Neural cell (in vitro differentiated cells): ENCODE measurements at regions not wholly inside any gene's neighbourhood (a gene's known extent, or its start where the extent isn't known, plus 50 kb on each side); places are given as distances from the start of the nearest gene placed in this dataset.

Experiments used
- H2AFZ ChIP-seq: fragments of 200-600, 300-800 bp; sonication (generic), shearing (Covaris generic); 2 replicates; pipeline ENCODE4 v1.6.0; 2014; ENCODE audit warnings: low read depth, mild to moderate bottlenecking, antibody characterized with exemption, low read length, moderate library complexity
- H3F3A ChIP-seq: fragments of 200-600 bp; shearing (Covaris generic); 2 replicates; pipeline ENCODE4 v1.6.1; 2016; ENCODE audit warnings: mild to moderate bottlenecking, moderate library complexity, mixed read lengths, antibody characterized with exemption, low read length; ENCODE audit not compliant: insufficient read depth, poor library complexity, severe bottlenecking
- H3K27ac ChIP-seq: fragments of 200-600, 300-800 bp; sonication (generic), shearing (Covaris generic); 2 replicates; pipeline ENCODE4 v1.5.1; 2014; ENCODE audit warnings: mild to moderate bottlenecking, low read length, moderate library complexity
- H3K27me3 ChIP-seq: fragments of 300-800, 200-600 bp; sonication (generic), shearing (Covaris generic); 2 replicates; pipeline ENCODE4 v1.6.0; 2014; ENCODE audit warnings: mild to moderate bottlenecking, low read depth, low read length, moderate library complexity; ENCODE audit not compliant: insufficient read depth
- H3K36me3 ChIP-seq: fragments of 300-800, 200-600 bp; sonication (generic), shearing (Covaris generic); 2 replicates; pipeline ENCODE4 v1.5.1; 2014; ENCODE audit warnings: mild to moderate bottlenecking, antibody characterized with exemption, low read length, moderate library complexity; ENCODE audit not compliant: insufficient read depth
- H3K4me2 ChIP-seq: fragments of 300-800, 200-600 bp; sonication (generic), shearing (Covaris generic); 2 replicates; pipeline ENCODE4 v1.6.0; 2014; ENCODE audit warnings: mild to moderate bottlenecking, low read length
- H3K4me3 ChIP-seq: fragments of 300-800, 200-600 bp; sonication (generic), shearing (Covaris generic); 2 replicates; pipeline ENCODE4 v1.5.1; 2014; ENCODE audit warnings: mild to moderate bottlenecking, low read length, moderate library complexity
- H3K79me2 ChIP-seq: fragments of 200-600 bp; shearing (Covaris generic); replicated peaks from 2 replicates; pipeline ENCODE4 v1.6.0; 2014; ENCODE audit warnings: mild to moderate bottlenecking, low read length, moderate library complexity; ENCODE audit not compliant: insufficient read depth
- H3K9ac ChIP-seq: fragments of 300-800, 200-600 bp; sonication (generic), shearing (Covaris generic); 2 replicates; pipeline ENCODE4 v1.6.1; 2016; ENCODE audit warnings: mild to moderate bottlenecking, low read length, mixed read lengths
- H3K9me2 ChIP-seq: fragments of 200-600 bp; shearing (Covaris generic); 2 replicates; pipeline ENCODE4 v1.6.1; 2016; ENCODE audit warnings: mild to moderate bottlenecking, low read length, mixed read lengths; ENCODE audit not compliant: insufficient read depth
- H3K9me3 ChIP-seq: fragments of 200-600, 300-800 bp; sonication (generic), shearing (Covaris generic); 2 replicates; pipeline ENCODE4 v1.6.1; 2016; ENCODE audit warnings: mild to moderate bottlenecking, mixed run types, low read length, moderate library complexity, mixed read lengths
- H4K20me1 ChIP-seq: fragments of 200-600 bp; shearing (Covaris generic); 2 replicates; pipeline ENCODE4 v1.6.1; 2016; ENCODE audit warnings: mild to moderate bottlenecking, mixed run types; ENCODE audit not compliant: insufficient read depth
- EP300 ChIP-seq: fragments of 450-650 bp; conservative IDR thresholded peaks from 2 replicates; pipeline ENCODE4 v1.6.1; 2014; ENCODE audit warnings: antibody characterized with exemption, mild to moderate bottlenecking, moderate library complexity; ENCODE audit not compliant: poor library complexity, severe bottlenecking
- EZH2 ChIP-seq: fragments of 200-600, 300-800 bp; shearing (Covaris generic), sonication (generic); IDR thresholded peaks from 2 replicates; pipeline ENCODE4 v1.6.1; 2014; ENCODE audit warnings: antibody characterized with exemption, low read length, borderline replicate concordance, mild to moderate bottlenecking; ENCODE audit not compliant: insufficient read depth, poor library complexity, severe bottlenecking
- MXI1 ChIP-seq: fragments of 450-650 bp; conservative IDR thresholded peaks from 2 replicates; pipeline ENCODE4 v1.6.1; 2014; ENCODE audit warnings: antibody characterized with exemption, mild to moderate bottlenecking; ENCODE audit not compliant: poor library complexity, severe bottlenecking
- POLR2AphosphoS5 ChIP-seq: IDR thresholded peaks from 2 replicates; pipeline ENCODE4 v1.6.1; 2012
- RAD21 ChIP-seq: fragments of 450-650 bp; conservative IDR thresholded peaks from 2 replicates; pipeline ENCODE4 v1.6.1; 2014; ENCODE audit warnings: antibody characterized with exemption, mild to moderate bottlenecking, moderate library complexity
- SMC3 ChIP-seq: fragments of 450-650 bp; conservative IDR thresholded peaks from 2 replicates; pipeline ENCODE4 v1.6.1; 2014; ENCODE audit warnings: antibody characterized with exemption, mild to moderate bottlenecking, moderate library complexity; ENCODE audit not compliant: poor library complexity
- TAF1 ChIP-seq: IDR thresholded peaks from 2 replicates; pipeline ENCODE4 v1.6.1; 2012; ENCODE audit warnings: low read depth
- TF ChIP-seq, protein P1 (sequence below): IDR thresholded peaks from 2 replicates; pipeline ENCODE4 v1.6.1; 2012; ENCODE audit warnings: borderline replicate concordance
- TF ChIP-seq, protein P2 (sequence below): fragments of 450-650 bp; IDR thresholded peaks from 2 replicates; pipeline ENCODE4 v1.5.1; 2014; ENCODE audit warnings: antibody characterized with exemption, mild to moderate bottlenecking, moderate library complexity; ENCODE audit not compliant: poor library complexity, severe bottlenecking

DNA sequence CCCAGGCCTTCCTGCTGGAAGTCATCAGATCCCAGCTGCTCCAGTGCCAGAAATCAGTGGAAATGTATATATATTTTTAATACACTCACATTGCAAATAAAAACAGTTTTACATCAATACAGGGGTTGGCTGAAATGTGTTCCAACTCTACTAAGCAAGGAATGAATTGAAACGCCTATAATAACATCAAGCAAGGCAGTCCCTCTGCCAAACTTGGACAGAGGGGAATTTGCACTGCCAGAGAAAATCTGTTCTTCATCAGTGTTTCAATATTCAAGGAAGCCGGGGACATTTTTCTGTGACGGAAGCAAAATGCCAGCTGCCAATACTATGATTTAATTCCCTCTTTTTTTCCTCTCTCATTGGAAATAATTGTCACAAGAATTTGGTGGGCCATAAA, 335.3 kb downstream of the TNS1 start:
- no peak overlapping the region for H3K9ac ChIP-seq
- no peak overlapping the region for H3K27ac ChIP-seq
- H3K79me2 ChIP-seq, result no peaks in the 10 kb centered on the region
- no peaks in the 10 kb centered on the region for H3F3A ChIP-seq
- H3K27me3 ChIP-seq, result no peaks in the 10 kb centered on the region
- H2AFZ ChIP-seq, result no peak overlapping the region
- TF ChIP-seq TAF1 (no peak), POLR2AphosphoS5 (no peak), EZH2 (no peak), RAD21 (no peak), SMC3 (no peak), EP300 (no peak), MXI1 (no peak)
- TF ChIP-seq, protein P1, sequence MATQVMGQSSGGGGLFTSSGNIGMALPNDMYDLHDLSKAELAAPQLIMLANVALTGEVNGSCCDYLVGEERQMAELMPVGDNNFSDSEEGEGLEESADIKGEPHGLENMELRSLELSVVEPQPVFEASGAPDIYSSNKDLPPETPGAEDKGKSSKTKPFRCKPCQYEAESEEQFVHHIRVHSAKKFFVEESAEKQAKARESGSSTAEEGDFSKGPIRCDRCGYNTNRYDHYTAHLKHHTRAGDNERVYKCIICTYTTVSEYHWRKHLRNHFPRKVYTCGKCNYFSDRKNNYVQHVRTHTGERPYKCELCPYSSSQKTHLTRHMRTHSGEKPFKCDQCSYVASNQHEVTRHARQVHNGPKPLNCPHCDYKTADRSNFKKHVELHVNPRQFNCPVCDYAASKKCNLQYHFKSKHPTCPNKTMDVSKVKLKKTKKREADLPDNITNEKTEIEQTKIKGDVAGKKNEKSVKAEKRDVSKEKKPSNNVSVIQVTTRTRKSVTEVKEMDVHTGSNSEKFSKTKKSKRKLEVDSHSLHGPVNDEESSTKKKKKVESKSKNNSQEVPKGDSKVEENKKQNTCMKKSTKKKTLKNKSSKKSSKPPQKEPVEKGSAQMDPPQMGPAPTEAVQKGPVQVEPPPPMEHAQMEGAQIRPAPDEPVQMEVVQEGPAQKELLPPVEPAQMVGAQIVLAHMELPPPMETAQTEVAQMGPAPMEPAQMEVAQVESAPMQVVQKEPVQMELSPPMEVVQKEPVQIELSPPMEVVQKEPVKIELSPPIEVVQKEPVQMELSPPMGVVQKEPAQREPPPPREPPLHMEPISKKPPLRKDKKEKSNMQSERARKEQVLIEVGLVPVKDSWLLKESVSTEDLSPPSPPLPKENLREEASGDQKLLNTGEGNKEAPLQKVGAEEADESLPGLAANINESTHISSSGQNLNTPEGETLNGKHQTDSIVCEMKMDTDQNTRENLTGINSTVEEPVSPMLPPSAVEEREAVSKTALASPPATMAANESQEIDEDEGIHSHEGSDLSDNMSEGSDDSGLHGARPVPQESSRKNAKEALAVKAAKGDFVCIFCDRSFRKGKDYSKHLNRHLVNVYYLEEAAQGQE, result no peak
- TF ChIP-seq, protein P2, sequence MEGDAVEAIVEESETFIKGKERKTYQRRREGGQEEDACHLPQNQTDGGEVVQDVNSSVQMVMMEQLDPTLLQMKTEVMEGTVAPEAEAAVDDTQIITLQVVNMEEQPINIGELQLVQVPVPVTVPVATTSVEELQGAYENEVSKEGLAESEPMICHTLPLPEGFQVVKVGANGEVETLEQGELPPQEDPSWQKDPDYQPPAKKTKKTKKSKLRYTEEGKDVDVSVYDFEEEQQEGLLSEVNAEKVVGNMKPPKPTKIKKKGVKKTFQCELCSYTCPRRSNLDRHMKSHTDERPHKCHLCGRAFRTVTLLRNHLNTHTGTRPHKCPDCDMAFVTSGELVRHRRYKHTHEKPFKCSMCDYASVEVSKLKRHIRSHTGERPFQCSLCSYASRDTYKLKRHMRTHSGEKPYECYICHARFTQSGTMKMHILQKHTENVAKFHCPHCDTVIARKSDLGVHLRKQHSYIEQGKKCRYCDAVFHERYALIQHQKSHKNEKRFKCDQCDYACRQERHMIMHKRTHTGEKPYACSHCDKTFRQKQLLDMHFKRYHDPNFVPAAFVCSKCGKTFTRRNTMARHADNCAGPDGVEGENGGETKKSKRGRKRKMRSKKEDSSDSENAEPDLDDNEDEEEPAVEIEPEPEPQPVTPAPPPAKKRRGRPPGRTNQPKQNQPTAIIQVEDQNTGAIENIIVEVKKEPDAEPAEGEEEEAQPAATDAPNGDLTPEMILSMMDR, result no peak
- no peaks in the 10 kb centered on the region for H4K20me1 ChIP-seq
- no peaks in the 10 kb centered on the region for H3K9me3 ChIP-seq
- H3K4me2 ChIP-seq, result no peak overlapping the region
- H3K36me3 ChIP-seq, result no peaks in the 10 kb centered on the region
- no peaks in the 10 kb centered on the region for H3K9me2 ChIP-seq
- no peak overlapping the region for H3K4me3 ChIP-seq

DNA sequence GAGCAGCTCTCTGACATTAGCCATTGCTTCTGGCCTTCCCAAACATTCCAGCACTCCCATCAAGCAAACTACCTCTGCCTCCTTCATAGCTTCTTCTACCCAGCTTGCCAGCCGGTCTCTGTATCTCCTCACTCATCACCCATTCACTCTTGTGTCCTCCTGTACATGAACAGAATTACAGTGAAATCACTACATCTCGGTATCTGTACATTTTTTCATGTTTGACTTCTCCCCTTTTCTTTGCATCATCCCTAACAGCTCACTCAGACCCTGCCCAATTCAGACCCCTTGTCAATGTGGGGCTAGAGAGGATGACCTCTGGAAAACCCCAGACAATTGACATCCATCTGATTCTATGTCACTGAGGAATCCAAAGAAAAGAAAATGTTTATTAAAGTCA, 335.8 kb downstream of the TNS1 start:
- Histone ChIP-seq H3K27me3 (no peaks in the 10 kb centered on the region), H3K9me2 (no peaks in the 10 kb centered on the region), H3K4me2 (no peak overlapping the region), H3K27ac (no peak overlapping the region), H3K9ac (no peak overlapping the region), H2AFZ (no peak overlapping the region), H3F3A (no peaks in the 10 kb centered on the region), H3K4me3 (no peak overlapping the region), H3K9me3 (no peaks in the 10 kb centered on the region), H3K79me2 (no peaks in the 10 kb centered on the region), H4K20me1 (no peaks in the 10 kb centered on the region), H3K36me3 (no peaks in the 10 kb centered on the region)
- TF ChIP-seq, protein P1, result no peak
- TF ChIP-seq MXI1, result no peak
- no peak for TF ChIP-seq EZH2
- TF ChIP-seq EP300, result no peak
- no peak for TF ChIP-seq RAD21
- no peak for TF ChIP-seq SMC3
- TF ChIP-seq, protein P2, result no peak
- TF ChIP-seq TAF1, result no peak
- no peak for TF ChIP-seq POLR2AphosphoS5
